ENCODE measurements at regions not wholly inside any gene's neighbourhood (a gene's known extent, or its start where the extent isn't known, plus 50 kb on each side); places are given as distances from the start of the nearest gene placed in this dataset.

DNA sequence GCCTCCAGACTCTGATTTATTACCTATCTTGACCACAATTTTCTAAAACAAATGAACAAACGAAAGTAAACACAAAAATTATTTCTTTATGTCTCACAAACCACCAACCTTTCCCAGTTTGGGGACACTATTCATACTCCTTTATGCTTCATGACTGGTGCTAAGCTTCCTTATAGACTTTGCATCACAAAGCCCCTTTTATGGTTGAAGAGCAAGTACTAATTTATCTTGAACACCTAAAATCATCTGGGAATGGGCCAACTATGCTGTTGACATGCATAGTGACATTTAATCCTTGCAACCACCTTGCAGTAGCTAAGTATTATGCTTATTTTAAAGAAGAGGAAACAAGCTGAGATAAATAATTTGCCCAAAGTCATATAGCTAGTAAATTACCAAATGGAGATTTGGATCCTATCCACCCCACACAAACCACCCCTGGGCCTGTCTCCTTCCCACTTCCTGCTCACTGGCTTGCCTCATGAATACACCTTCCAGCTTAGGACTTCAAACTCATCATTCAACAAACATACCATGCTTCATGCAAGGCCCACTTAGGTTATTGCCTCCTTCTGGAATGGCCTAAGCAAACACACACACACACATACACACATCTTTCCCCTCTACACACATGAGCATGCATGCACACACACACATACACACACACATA, 192.2 kb downstream of the PLPP3 start:
- no peaks in the 10 kb centered on the region for H4K20me1 ChIP-seq (ENCODE audit: control insufficient read depth, extremely low read depth, insufficient read depth, low read length)
- H2AFZ ChIP-seq (ENCODE audit: low read length), result no peak overlapping the region
- H3K27me3 ChIP-seq (ENCODE audit: control insufficient read depth, insufficient read depth, low read length), result no peaks in the 10 kb centered on the region
- peak in 1 of 2 donors; percentile 78 for DNase-seq (ENCODE audit: low read depth in 2 of 2)
- H3K79me2 ChIP-seq (ENCODE audit: control insufficient read depth, insufficient read depth, low read length), result no peaks in the 10 kb centered on the region
- H3K4me1 ChIP-seq (ENCODE audit: control insufficient read depth, extremely low read depth, insufficient read depth, low read length), result no peaks in the 10 kb centered on the region
- no peak overlapping the region for H3K9ac ChIP-seq (ENCODE audit: insufficient read depth, low read length)
- no peak overlapping the region for H3K4me3 ChIP-seq (replicated peaks in 1 of 4; ENCODE audit: control extremely low read depth in 1 of 4, insufficient read depth in 1 of 4, low read depth in 3 of 4, low read length in 4 of 4)
- TF ChIP-seq EZH2 (IDR thresholded peaks at IDR 0.05; ENCODE audit: low read length, missing control alignments), result no peak
- TF ChIP-seq, protein P1, sequence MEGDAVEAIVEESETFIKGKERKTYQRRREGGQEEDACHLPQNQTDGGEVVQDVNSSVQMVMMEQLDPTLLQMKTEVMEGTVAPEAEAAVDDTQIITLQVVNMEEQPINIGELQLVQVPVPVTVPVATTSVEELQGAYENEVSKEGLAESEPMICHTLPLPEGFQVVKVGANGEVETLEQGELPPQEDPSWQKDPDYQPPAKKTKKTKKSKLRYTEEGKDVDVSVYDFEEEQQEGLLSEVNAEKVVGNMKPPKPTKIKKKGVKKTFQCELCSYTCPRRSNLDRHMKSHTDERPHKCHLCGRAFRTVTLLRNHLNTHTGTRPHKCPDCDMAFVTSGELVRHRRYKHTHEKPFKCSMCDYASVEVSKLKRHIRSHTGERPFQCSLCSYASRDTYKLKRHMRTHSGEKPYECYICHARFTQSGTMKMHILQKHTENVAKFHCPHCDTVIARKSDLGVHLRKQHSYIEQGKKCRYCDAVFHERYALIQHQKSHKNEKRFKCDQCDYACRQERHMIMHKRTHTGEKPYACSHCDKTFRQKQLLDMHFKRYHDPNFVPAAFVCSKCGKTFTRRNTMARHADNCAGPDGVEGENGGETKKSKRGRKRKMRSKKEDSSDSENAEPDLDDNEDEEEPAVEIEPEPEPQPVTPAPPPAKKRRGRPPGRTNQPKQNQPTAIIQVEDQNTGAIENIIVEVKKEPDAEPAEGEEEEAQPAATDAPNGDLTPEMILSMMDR (conservative IDR thresholded peaks at IDR 0.05 in 1 of 2, IDR thresholded peaks at IDR 0.05 in 1 of 2; ENCODE audit: low read depth in 1 of 2, low read length in 2 of 2), result no peak
- no peaks in the 10 kb centered on the region for H3K36me3 ChIP-seq (ENCODE audit: control insufficient read depth, insufficient read depth, low read length)
- no peak overlapping the region for H3K27ac ChIP-seq (ENCODE audit: insufficient read depth, low read length)
- H3K4me2 ChIP-seq (ENCODE audit: extremely low read depth, insufficient read depth, low read length), result no peak overlapping the region
- H3K9me3 ChIP-seq (ENCODE audit: control insufficient read depth, insufficient read depth, low read depth, low read length), result no peaks in the 10 kb centered on the region

DNA sequence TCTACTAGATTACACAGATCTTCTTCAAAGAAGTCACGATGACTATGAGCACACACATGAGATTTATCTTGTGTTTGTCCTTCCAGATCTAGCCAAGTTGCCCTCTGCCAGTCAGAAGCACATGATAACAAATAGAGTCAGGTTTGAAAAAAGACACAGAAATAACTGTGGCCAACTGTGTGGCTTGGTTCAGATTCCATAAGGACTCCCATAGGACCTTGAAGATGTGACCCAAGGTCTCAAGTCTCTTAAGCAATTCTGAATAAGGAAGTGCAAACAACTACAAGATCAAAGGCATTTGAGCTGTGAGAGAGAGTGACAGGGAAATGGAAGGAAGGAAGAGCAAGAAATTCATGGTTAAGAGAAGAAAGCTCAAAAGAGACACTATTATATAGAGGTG, 194.0 kb downstream of the PLPP3 start:
- Histone ChIP-seq H3K79me2 (ENCODE audit: control insufficient read depth, insufficient read depth, low read length) (no peaks in the 10 kb centered on the region), H3K9me3 (ENCODE audit: control insufficient read depth, insufficient read depth, low read depth, low read length) (no peaks in the 10 kb centered on the region), H3K9ac (ENCODE audit: insufficient read depth, low read length) (no peak overlapping the region), H3K4me3 (replicated peaks in 1 of 4; ENCODE audit: control extremely low read depth in 1 of 4, insufficient read depth in 1 of 4, low read depth in 3 of 4, low read length in 4 of 4) (no peak overlapping the region), H3K27ac (ENCODE audit: insufficient read depth, low read length) (no peak overlapping the region), H4K20me1 (ENCODE audit: control insufficient read depth, extremely low read depth, insufficient read depth, low read length) (no peaks in the 10 kb centered on the region), H3K36me3 (ENCODE audit: control insufficient read depth, insufficient read depth, low read length) (no peaks in the 10 kb centered on the region), H3K27me3 (ENCODE audit: control insufficient read depth, insufficient read depth, low read length) (no peaks in the 10 kb centered on the region), H3K4me1 (ENCODE audit: control insufficient read depth, extremely low read depth, insufficient read depth, low read length) (no peaks in the 10 kb centered on the region), H3K4me2 (ENCODE audit: extremely low read depth, insufficient read depth, low read length) (no peak overlapping the region), H2AFZ (ENCODE audit: low read length) (no peak overlapping the region)
- DNase-seq (ENCODE audit: low read depth in 2 of 2), result no peak
- TF ChIP-seq, protein P1 (conservative IDR thresholded peaks at IDR 0.05 in 1 of 2, IDR thresholded peaks at IDR 0.05 in 1 of 2; ENCODE audit: low read depth in 1 of 2, low read length in 2 of 2), result no peak
- no peak for TF ChIP-seq EZH2 (IDR thresholded peaks at IDR 0.05; ENCODE audit: low read length, missing control alignments)

DNA sequence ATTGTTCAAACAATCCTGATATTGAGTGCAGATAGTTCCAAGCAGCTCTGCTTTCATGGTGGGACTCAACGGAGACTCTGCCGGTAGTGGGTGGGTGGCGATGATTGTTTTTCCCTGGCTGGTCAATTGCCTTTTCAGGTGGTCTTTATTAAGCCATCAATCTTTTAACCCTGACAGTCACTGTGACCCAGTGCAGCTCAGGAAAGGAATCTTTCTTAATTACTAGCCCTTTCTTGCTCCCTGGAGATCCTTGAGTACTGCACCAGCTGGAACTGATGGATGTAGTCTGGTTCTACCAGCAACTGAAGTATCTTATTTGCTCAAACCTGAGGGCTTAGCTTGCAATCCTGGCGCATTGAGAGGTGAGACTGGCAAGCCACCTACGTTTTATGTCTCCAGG, 196.4 kb downstream of the PLPP3 start:
- Histone ChIP-seq H3K4me3 (replicated peaks in 1 of 4; ENCODE audit: control extremely low read depth in 1 of 4, insufficient read depth in 1 of 4, low read depth in 3 of 4, low read length in 4 of 4) (no peak overlapping the region), H3K36me3 (ENCODE audit: control insufficient read depth, insufficient read depth, low read length) (no peaks in the 10 kb centered on the region), H3K9me3 (ENCODE audit: control insufficient read depth, insufficient read depth, low read depth, low read length) (no peaks in the 10 kb centered on the region), H3K4me1 (ENCODE audit: control insufficient read depth, extremely low read depth, insufficient read depth, low read length) (no peaks in the 10 kb centered on the region), H3K79me2 (ENCODE audit: control insufficient read depth, insufficient read depth, low read length) (no peaks in the 10 kb centered on the region), H3K9ac (ENCODE audit: insufficient read depth, low read length) (no peak overlapping the region), H3K4me2 (ENCODE audit: extremely low read depth, insufficient read depth, low read length) (no peak overlapping the region), H2AFZ (ENCODE audit: low read length) (no peak overlapping the region), H4K20me1 (ENCODE audit: control insufficient read depth, extremely low read depth, insufficient read depth, low read length) (no peaks in the 10 kb centered on the region), H3K27me3 (ENCODE audit: control insufficient read depth, insufficient read depth, low read length) (no peaks in the 10 kb centered on the region), H3K27ac (ENCODE audit: insufficient read depth, low read length) (no peak overlapping the region)
- DNase-seq (ENCODE audit: low read depth in 2 of 2), result no peak
- TF ChIP-seq, protein P1 (conservative IDR thresholded peaks at IDR 0.05 in 1 of 2, IDR thresholded peaks at IDR 0.05 in 1 of 2; ENCODE audit: low read depth in 1 of 2, low read length in 2 of 2), result no peak
- TF ChIP-seq EZH2 (IDR thresholded peaks at IDR 0.05; ENCODE audit: low read length, missing control alignments), result no peak
